Common myeloid progenitor, CD34-positive (primary cell): ENCODE measurements at regions not wholly inside any gene's neighbourhood (a gene's known extent, or its start where the extent isn't known, plus 50 kb on each side); places are given as distances from the start of the nearest gene placed in this dataset.

Experiments
- CTCF ChIA-PET: fragments of 350-600 bp; sonication (Branson Sonifier 250); formaldehyde crosslinking; loops from one replicate; lab custom pipeline; 2021; ENCODE audit warnings: antibody characterized with exemption; lab: Charles Lee
- POLR2A ChIA-PET: fragments of 350-600 bp; sonication (Branson Sonifier 250); formaldehyde crosslinking; loops from one replicate; lab custom pipeline; 2021; ENCODE audit warnings: antibody characterized with exemption; lab: Charles Lee
- DNase-seq, 3 donors: peaks; one replicate each; pipeline versions ENCODE4 v3.0.0 to v3.0.0-alpha.2; 2013
- H3K27ac ChIP-seq, 2 experiments: 1 replicate in 1 of 2; 2 replicates in 1 of 2; pipeline ENCODE4 v1.7.0; 2013; ENCODE audit warnings: inconsistent platforms in 2 of 2, low read length in 2 of 2, mild to moderate bottlenecking in 2 of 2, low read depth in 1 of 2, moderate library complexity in 1 of 2; ENCODE audit not compliant: severe bottlenecking in 2 of 2, insufficient read depth in 1 of 2, poor library complexity in 1 of 2
- H3K27me3 ChIP-seq, 5 experiments: replicated peaks in 2 of 5; 1 replicate in 3 of 5; 2 replicates in 2 of 5; pipeline versions ENCODE4 v1.6.1 to v1.7.0; 2013; ENCODE audit warnings: low read length in 4 of 5, mild to moderate bottlenecking in 2 of 5, moderate library complexity in 2 of 5, inconsistent platforms in 1 of 5; ENCODE audit not compliant: insufficient read depth in 5 of 5, control insufficient read depth in 4 of 5
- H3K36me3 ChIP-seq, 4 experiments: 1 replicate in 2 of 4; 2 replicates in 2 of 4; pipeline versions ENCODE4 v1.6.1 to v1.7.0; 2013; ENCODE audit warnings: low read length in 3 of 4, control low read depth in 1 of 4, mild to moderate bottlenecking in 1 of 4; ENCODE audit not compliant: control insufficient read depth in 4 of 4, insufficient read depth in 4 of 4
- H3K4me1 ChIP-seq, 4 experiments: 1 replicate in 3 of 4; 2 replicates in 1 of 4; pipeline versions ENCODE4 v1.6.1 to v1.7.1; 2013; ENCODE audit warnings: low read length in 3 of 4, mild to moderate bottlenecking in 3 of 4, control low read depth in 1 of 4, inconsistent platforms in 1 of 4, moderate library complexity in 1 of 4; ENCODE audit not compliant: control insufficient read depth in 4 of 4, insufficient read depth in 4 of 4; ENCODE audit errors: control extremely low read depth in 1 of 4
- H3K4me3 ChIP-seq, 7 experiments: 1 replicate in 4 of 7; 2 replicates in 3 of 7; pipeline versions ENCODE4 v1.5.1 to v1.7.0; 2013; ENCODE audit warnings: mild to moderate bottlenecking in 7 of 7, low read length in 6 of 7, moderate library complexity in 6 of 7, inconsistent platforms in 2 of 7, low read depth in 2 of 7, control low read depth in 1 of 7; ENCODE audit not compliant: insufficient read depth in 4 of 7, control insufficient read depth in 1 of 7; ENCODE audit errors: extremely low read depth in 1 of 7
- H3K9me3 ChIP-seq, 5 experiments: 1 replicate in 4 of 5; 2 replicates in 1 of 5; pipeline versions ENCODE4 v1.6.1 to v1.7.1; 2013; ENCODE audit warnings: low read length in 4 of 5, mild to moderate bottlenecking in 2 of 5, inconsistent platforms in 1 of 5, low read depth in 1 of 5, moderate library complexity in 1 of 5; ENCODE audit not compliant: control insufficient read depth in 4 of 5, insufficient read depth in 2 of 5; ENCODE audit errors: control extremely low read depth in 1 of 5
- WGBS: methylation state at CpG from one replicate; pipeline ENCODE4 v1.1.5; 2013; ENCODE audit not compliant: insufficient coverage; 5-methylcytosine and 5-hydroxymethylcytosine counted together

DNA sequence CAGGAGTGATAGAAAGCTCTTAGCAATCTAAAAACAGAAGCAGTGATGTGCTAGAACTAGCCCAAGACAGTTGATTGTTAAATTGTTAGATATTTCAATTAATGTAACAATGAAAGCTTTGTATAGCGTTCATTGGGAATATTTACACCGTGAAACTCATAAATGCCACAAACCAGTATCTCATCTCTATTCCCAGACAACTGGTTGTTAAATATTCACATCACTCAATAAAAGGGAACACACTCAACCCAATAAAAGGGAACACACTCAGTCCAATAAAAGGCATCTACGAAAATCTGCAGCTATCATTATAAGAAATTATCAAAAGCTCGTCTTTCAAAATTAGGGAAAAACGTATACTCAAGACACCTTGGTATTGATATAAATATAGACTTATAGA lies 270.9 kb downstream of the CYLC2 start:
- Histone ChIP-seq H3K4me3 (no peak overlapping the region), H3K27me3 (no peaks in the 10 kb centered on the region), H3K9me3 (no peaks in the 10 kb centered on the region), H3K36me3 (no peaks in the 10 kb centered on the region), H3K27ac (no peak overlapping the region), H3K4me1 (no peaks in the 10 kb centered on the region)
- CTCF ChIA-PET: no interaction called here
- WGBS: 100% methylated on average over 1 of the region's 5 CpGs
- DNase-seq: no peak
- POLR2A ChIA-PET: no interaction called here

DNA sequence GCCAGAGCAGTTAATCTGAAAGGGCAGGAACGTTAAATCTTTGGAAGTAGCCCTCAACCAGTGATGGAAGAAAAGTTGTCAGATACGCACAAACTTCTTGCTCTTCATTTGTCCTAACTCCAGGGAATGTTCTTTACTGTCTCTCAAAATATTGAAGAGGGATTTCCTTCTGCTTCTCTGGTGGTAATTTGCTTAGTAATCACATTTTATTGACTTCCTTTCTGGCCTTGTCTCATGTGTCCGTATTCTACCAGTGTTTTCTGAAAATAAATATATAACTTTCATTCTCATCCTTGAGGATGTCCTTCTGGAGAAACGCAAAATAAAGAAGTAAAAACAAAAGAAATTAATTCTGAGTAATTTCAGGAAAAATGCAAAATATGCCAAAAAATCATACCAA lies 282.1 kb downstream of the CYLC2 start:
- WGBS: 100% methylated on average over 2 of the region's 4 CpGs
- Histone ChIP-seq H3K27ac (no peak overlapping the region), H3K36me3 (no peaks in the 10 kb centered on the region), H3K4me1 (no peaks in the 10 kb centered on the region), H3K9me3 (no peaks in the 10 kb centered on the region), H3K4me3 (no peak overlapping the region), H3K27me3 (no peaks in the 10 kb centered on the region)
- POLR2A ChIA-PET: no interaction called here
- DNase-seq: no peak
- CTCF ChIA-PET: no interaction called here

DNA sequence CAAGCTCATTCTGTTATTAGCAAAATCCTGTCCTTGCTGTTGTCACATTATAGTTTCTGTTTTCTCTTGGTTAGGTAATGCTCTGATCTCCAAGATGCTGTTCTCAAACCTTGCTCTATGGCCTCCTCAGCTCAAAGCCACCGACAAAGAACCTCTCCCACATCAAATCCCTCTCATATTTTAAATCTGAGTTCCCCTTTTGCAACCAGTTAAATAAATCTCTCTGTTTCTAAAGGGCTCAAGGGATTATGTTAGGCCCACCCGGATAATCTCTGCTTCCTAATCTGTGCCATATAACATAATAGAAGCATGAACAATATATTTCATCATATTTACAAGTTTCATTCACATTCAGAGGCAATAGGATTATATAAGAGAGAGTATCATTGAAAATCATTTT lies 286.0 kb downstream of the CYLC2 start:
- ChIA-PET POLR2A (no interaction called here), CTCF (no interaction called here)
- no peak overlapping the region for H3K27ac ChIP-seq
- H3K36me3 ChIP-seq: no peaks in the 10 kb centered on the region
- no peak for DNase-seq
- H3K9me3 ChIP-seq: no peaks in the 10 kb centered on the region
- 88% methylated on average over 1 of the region's 2 CpGs for WGBS
- H3K4me1 ChIP-seq: no peaks in the 10 kb centered on the region
- no peaks in the 10 kb centered on the region for H3K27me3 ChIP-seq
- H3K4me3 ChIP-seq: no peak overlapping the region

DNA sequence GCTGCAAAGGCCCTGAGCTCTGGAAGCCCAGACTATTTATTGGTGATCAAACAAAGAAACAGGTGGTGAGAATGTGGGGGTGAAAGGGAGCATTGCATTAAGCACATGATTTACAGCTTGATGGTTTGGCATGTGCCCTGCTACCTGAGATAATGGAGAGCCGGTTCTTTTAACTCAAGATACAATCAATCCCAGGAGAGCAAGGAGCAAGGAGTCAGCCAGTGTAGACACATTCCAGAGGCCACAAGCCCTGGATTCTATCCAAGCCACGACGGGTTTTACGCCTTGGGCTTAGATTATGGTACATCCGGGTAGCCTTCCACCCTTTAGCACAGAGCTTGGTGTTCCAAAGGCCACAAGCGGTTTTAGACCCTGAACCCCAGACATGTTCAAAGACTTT lies 292.2 kb downstream of the CYLC2 start:
- H3K27me3 ChIP-seq: no peaks in the 10 kb centered on the region
- no peak for DNase-seq
- POLR2A ChIA-PET: no interaction called here
- no peaks in the 10 kb centered on the region for H3K36me3 ChIP-seq
- H3K4me1 ChIP-seq: no peaks in the 10 kb centered on the region
- no peaks in the 10 kb centered on the region for H3K9me3 ChIP-seq
- no peak overlapping the region for H3K27ac ChIP-seq
- 87% methylated on average over 5 of the region's 6 CpGs for WGBS
- CTCF ChIA-PET: no interaction called here
- no peak overlapping the region for H3K4me3 ChIP-seq

GRCh38 chr9:103296189-103296588 lies 301.1 kb downstream of the CYLC2 start:
- CTCF ChIA-PET: interaction anchor here (0.6 kb wide), 1 partner anchor 52 kb away, joined by 3 read pairs; no protein-coding TSS in a partner anchor
- H3K9me3 ChIP-seq: no peaks in the 10 kb centered on the region
- no peaks in the 10 kb centered on the region for H3K4me1 ChIP-seq
- no peak for DNase-seq
- H3K27ac ChIP-seq: no peak overlapping the region
- POLR2A ChIA-PET: no interaction called here
- H3K36me3 ChIP-seq: no peaks in the 10 kb centered on the region
- no peak overlapping the region for H3K4me3 ChIP-seq
- 91% methylated on average over 1 of the region's 1 CpG for WGBS
- no peaks in the 10 kb centered on the region for H3K27me3 ChIP-seq

DNA sequence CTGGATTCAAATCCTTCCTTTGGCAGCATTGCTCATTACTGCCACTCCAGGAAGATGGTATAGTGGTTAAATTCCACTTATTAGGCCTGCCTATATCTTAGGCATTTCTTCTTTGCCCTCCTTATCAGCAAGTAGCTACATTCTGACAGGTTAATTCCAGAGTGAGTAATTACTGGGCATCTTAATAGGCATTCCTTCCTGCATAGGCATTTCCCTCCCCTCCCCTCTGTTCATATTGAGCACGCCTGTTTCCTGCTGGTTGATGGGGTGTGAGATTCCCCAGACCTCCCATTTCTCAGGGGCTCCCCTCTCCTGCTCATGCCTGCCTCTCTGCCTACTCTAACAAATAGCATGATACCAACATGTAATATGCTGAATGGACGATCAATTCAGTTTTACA lies 305.9 kb downstream of the CYLC2 start:
- ChIA-PET CTCF (no interaction called here), POLR2A (no interaction called here)
- DNase-seq: no peak
- no peaks in the 10 kb centered on the region for H3K27me3 ChIP-seq
- 100% methylated on average over 1 of the region's 2 CpGs for WGBS
- no peak overlapping the region for H3K27ac ChIP-seq
- no peak overlapping the region for H3K4me3 ChIP-seq
- H3K4me1 ChIP-seq: no peaks in the 10 kb centered on the region
- no peaks in the 10 kb centered on the region for H3K9me3 ChIP-seq
- H3K36me3 ChIP-seq: no peaks in the 10 kb centered on the region

GRCh38 chr9:103304797-103305196 lies 309.7 kb downstream of the CYLC2 start:
- ChIA-PET POLR2A (no interaction called here), CTCF (no interaction called here)
- H3K27ac ChIP-seq: no peak overlapping the region
- WGBS: no CpG with 5 or more reads among the region's 1 CpG
- no peak for DNase-seq
- H3K9me3 ChIP-seq: no peaks in the 10 kb centered on the region
- no peak overlapping the region for H3K4me3 ChIP-seq
- H3K36me3 ChIP-seq: no peaks in the 10 kb centered on the region
- no peaks in the 10 kb centered on the region for H3K27me3 ChIP-seq
- H3K4me1 ChIP-seq: no peaks in the 10 kb centered on the region
